MCF 10A (cell line): ENCODE measurements at regions not wholly inside any gene's neighbourhood (a gene's known extent, or its start where the extent isn't known, plus 50 kb on each side); places are given as distances from the start of the nearest gene placed in this dataset.

Experiments used
- BruUV-seq: library from RNA; stranded (reverse); fragments of 400-500 nt; replicated peaks from 2 replicates; lab custom pipeline; 2021; lab: Mats Ljungman, UMichigan
- CTCF ChIA-PET: fragments of 300-600 bp; sonication (Branson Sonifier 250); formaldehyde crosslinking; extraction: SDS; loops from one replicate; lab custom pipeline; 2021; ENCODE audit warnings: antibody characterized with exemption, inconsistent platforms; lab: Yijun Ruan, JAX
- POLR2A ChIA-PET: fragments of 300-600, 350-650 bp; sonication (Branson Sonifier 250); formaldehyde crosslinking; extraction: SDS; loops from one replicate; lab custom pipeline; 2020; ENCODE audit warnings: antibody characterized with exemption, inconsistent platforms; lab: Yijun Ruan, JAX
- DNase-seq: peaks from one replicate; pipeline ENCODE4 v3.0.0-alpha.2; 2018; ENCODE audit not compliant: unreplicated experiment
- H3K27ac Mint-ChIP-seq: one replicate; pipeline ENCODE4 v1.8.0; 2022; ENCODE audit warnings: mild to moderate bottlenecking, low read depth, mixed read lengths; ENCODE audit not compliant: unreplicated experiment
- H3K27me3 Mint-ChIP-seq: one replicate; pipeline ENCODE4 v1.8.0; 2022; ENCODE audit warnings: mixed read lengths; ENCODE audit not compliant: insufficient read depth, unreplicated experiment
- H3K36me3 Mint-ChIP-seq: one replicate; pipeline ENCODE4 v1.8.0; 2022; ENCODE audit warnings: mild to moderate bottlenecking, moderate library complexity, mixed read lengths; ENCODE audit not compliant: insufficient read depth, unreplicated experiment
- H3K4me1 Mint-ChIP-seq: one replicate; pipeline ENCODE4 v1.8.0; 2022; ENCODE audit warnings: mixed read lengths; ENCODE audit not compliant: insufficient read depth, unreplicated experiment
- H3K4me3 Mint-ChIP-seq: one replicate; pipeline ENCODE4 v1.8.0; 2022; ENCODE audit warnings: mild to moderate bottlenecking, moderate library complexity, mixed read lengths; ENCODE audit not compliant: unreplicated experiment
- H3K9me3 Mint-ChIP-seq: one replicate; pipeline ENCODE4 v1.8.0; 2022; ENCODE audit warnings: mixed read lengths; ENCODE audit not compliant: unreplicated experiment
- CTCF ChIP-seq: fragments of 200-600 bp; IDR thresholded peaks from one replicate; pipeline ENCODE4 v1.8.0; 2022; ENCODE audit warnings: antibody characterized with exemption, mild to moderate bottlenecking; ENCODE audit not compliant: unreplicated experiment
- intact Hi-C: fragments of 100-400 bp; cut with micrococcal nuclease; formaldehyde crosslinking; loops from 2 replicates; pipeline ENCODE4 v1.14.1; 2022

GRCh38 chr17:11047228-11047627 is 193.8 kb upstream of the SHISA6 start:
- no peaks in the 10 kb centered on the region for H3K36me3 Mint-ChIP-seq
- no peak overlapping the region for H3K27ac Mint-ChIP-seq
- intact Hi-C loops, result no loop called here
- BruUV-seq, result no TSS peak
- TF ChIP-seq CTCF, result no peak
- no peak for DNase-seq
- ChIA-PET POLR2A (no interaction called here), CTCF (no interaction called here)
- no peaks in the 10 kb centered on the region for H3K9me3 Mint-ChIP-seq
- no peaks in the 10 kb centered on the region for H3K27me3 Mint-ChIP-seq
- no peaks in the 10 kb centered on the region for H3K4me1 Mint-ChIP-seq
- H3K4me3 Mint-ChIP-seq, result no peak overlapping the region

- Mint-ChIP-seq H3K27ac (no peak overlapping the region), H3K4me1 (no peaks in the 10 kb centered on the region), H3K27me3 (no peaks in the 10 kb centered on the region), H3K9me3 (no peaks in the 10 kb centered on the region), H3K36me3 (no peaks in the 10 kb centered on the region), H3K4me3 (no peak overlapping the region)
- intact Hi-C loops, result no loop called here
- ChIA-PET CTCF (no interaction called here), POLR2A (no interaction called here)
- no peak for TF ChIP-seq CTCF
- BruUV-seq, result no TSS peak
- no peak for DNase-seq
These were observed 201.5 kb upstream of the PIRT start for GRCh38 chr17:11039342-11039741.

- Mint-ChIP-seq H3K27me3 (no peaks in the 10 kb centered on the region), H3K4me1 (no peaks in the 10 kb centered on the region), H3K9me3 (peaks cover 6% of the 10 kb centered on the region), H3K4me3 (no peak overlapping the region), H3K36me3 (no peaks in the 10 kb centered on the region), H3K27ac (no peak overlapping the region)
- ChIA-PET POLR2A (no interaction called here), CTCF (interaction anchor here (0.6 to 0.7 kb wide), 3 partner anchors 75 to 316 kb away, joined by 3 to 4 read pairs (median 3); no protein-coding TSS in a partner anchor)
- intact Hi-C loops, result no loop called here
- no peak for TF ChIP-seq CTCF
- no peak for DNase-seq
- BruUV-seq, result no TSS peak
These were observed 197.8 kb upstream of the PIRT start for GRCh38 chr17:11035681-11036080.

GRCh38 chr17:11031787-11032186 is 193.9 kb upstream of the PIRT start:
- intact Hi-C loops, result no loop called here
- H3K4me1 Mint-ChIP-seq, result no peaks in the 10 kb centered on the region
- TF ChIP-seq CTCF, result peak; percentile 7
- no peaks in the 10 kb centered on the region for H3K27me3 Mint-ChIP-seq
- BruUV-seq, result no TSS peak
- peaks cover 6% of the 10 kb centered on the region for H3K9me3 Mint-ChIP-seq
- DNase-seq, result no peak
- CTCF ChIA-PET, result interaction anchor here (0.6 to 1.1 kb wide), 2 partner anchors 114 to 125 kb away, joined by 3 read pairs; no protein-coding TSS in a partner anchor
- no peaks in the 10 kb centered on the region for H3K36me3 Mint-ChIP-seq
- POLR2A ChIA-PET, result no interaction called here
- no peak overlapping the region for H3K4me3 Mint-ChIP-seq
- H3K27ac Mint-ChIP-seq, result no peak overlapping the region
